HUES6 (cell line): ENCODE measurements at regions not wholly inside any gene's neighbourhood (a gene's known extent, or its start where the extent isn't known, plus 50 kb on each side); places are given as distances from the start of the nearest gene placed in this dataset.
"Not testable (repeated sequence)": the region's sequence is repeated elsewhere in the genome, so short reads cannot be mapped to it uniquely, and the experiment has no call there.

Experiments
- H3K27ac ChIP-seq: 2 replicates; pipeline ENCODE4 v1.7.0; 2013; ENCODE audit warnings: low read depth, mild to moderate bottlenecking, low read length, inconsistent platforms
- H3K27me3 ChIP-seq: 2 replicates; pipeline ENCODE4 v1.6.1; 2013; ENCODE audit warnings: low read length; ENCODE audit not compliant: control insufficient read depth, insufficient read depth
- H3K36me3 ChIP-seq: 2 replicates; pipeline ENCODE4 v1.6.1; 2013; ENCODE audit warnings: low read length; ENCODE audit not compliant: control insufficient read depth, insufficient read depth
- H3K4me1 ChIP-seq: 2 replicates; pipeline ENCODE4 v1.6.1; 2013; ENCODE audit warnings: low read length; ENCODE audit not compliant: control insufficient read depth, insufficient read depth
- H3K4me3 ChIP-seq: 2 replicates; pipeline ENCODE4 v1.5.1; 2013; ENCODE audit warnings: low read depth, low read length
- H3K9ac ChIP-seq: one replicate; pipeline ENCODE4 v1.6.1; 2013; ENCODE audit warnings: mild to moderate bottlenecking, low read length
- H3K9me3 ChIP-seq: 2 replicates; pipeline ENCODE4 v1.6.1; 2013; ENCODE audit warnings: low read depth, low read length; ENCODE audit not compliant: control insufficient read depth, insufficient read depth

GRCh38 chr5:30387974-30388632, 805.4 kb upstream of the CDH6 start:
- peaks cover 23% of the 10 kb centered on the region for H3K4me1 ChIP-seq

DNA sequence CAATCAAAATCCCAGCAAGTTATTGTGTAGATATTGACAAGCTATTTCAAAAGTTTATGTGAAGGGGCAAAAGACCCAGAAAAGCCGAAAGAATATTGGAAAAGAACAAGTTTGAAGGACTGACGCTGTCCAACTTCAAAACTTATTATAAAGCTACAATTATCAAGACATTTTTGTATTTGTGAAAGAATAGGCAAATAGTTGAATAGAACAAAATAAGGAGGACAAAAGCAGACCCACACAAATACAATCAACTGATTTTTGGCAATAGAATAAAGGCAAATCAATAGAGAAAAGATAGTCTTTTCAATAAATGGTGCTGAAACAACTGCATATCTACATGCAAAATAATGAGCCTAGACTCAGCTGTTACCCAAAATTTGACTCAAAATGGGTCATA, 807.7 kb upstream of the CDH6 start:
- Histone ChIP-seq H3K4me1 (peaks cover 23% of the 10 kb centered on the region), H3K27ac (no peak overlapping the region), H3K36me3 (no peaks in the 10 kb centered on the region), H3K27me3 (no peaks in the 10 kb centered on the region), H3K9ac (no peak overlapping the region), H3K9me3 (no peaks in the 10 kb centered on the region), H3K4me3 (no peak overlapping the region)

More at GRCh38 chr5:30387974-30388632, 805.4 kb upstream of the CDH6 start:
- Histone ChIP-seq H3K9ac (peak overlapping the region; percentile 42), H3K27me3 (no peaks in the 10 kb centered on the region), H3K27ac (peak overlapping the region; percentile 61; the same call in 1 of the 2 replicates), H3K36me3 (no peaks in the 10 kb centered on the region), H3K4me3 (peak overlapping the region; percentile 29; the same call in 1 of the 2 replicates), H3K9me3 (no peaks in the 10 kb centered on the region)

DNA sequence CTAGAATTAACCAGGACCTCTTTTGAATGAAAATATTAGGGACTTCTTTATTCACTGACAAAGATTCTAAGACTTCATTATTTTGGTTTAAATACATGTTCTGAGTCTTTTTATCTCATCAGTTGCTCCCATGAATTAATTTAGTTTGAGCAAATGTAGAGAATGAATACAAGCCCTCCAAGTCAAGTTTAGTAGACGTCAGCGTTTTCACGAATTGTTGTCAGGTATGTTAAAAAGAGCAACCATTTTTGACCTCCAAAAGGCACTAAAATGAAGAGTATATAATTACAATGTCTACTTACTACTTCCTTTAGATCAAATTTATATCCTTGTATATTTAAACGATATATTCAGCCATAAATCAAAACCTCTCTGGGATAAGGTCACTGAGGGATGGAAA, 809.3 kb upstream of the CDH6 start:
- Histone ChIP-seq H3K9me3 (no peaks in the 10 kb centered on the region), H3K27me3 (no peaks in the 10 kb centered on the region), H3K36me3 (no peaks in the 10 kb centered on the region), H3K4me1 (peaks cover 16% of the 10 kb centered on the region), H3K9ac (no peak overlapping the region), H3K27ac (no peak overlapping the region), H3K4me3 (no peak overlapping the region)

DNA sequence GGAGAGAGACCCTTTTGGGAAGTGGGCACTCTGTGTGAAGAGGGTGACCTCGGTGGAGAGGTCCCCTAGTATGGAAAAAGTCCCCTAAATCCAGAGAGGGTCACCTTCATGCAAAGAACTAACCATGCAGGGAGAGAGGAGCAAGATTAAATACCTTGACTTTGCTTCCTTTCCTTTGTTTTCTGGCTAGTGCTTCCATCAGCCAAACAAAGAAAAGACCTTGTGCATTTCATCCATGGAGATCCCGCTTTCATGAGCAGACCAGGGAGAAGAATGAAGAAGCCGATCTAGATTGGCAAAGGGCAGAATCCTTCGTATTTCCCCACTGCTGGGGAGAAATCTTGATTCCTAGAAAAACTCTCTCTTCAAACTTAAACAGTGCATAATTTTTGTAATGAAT, 813.3 kb upstream of the CDH6 start:
- Histone ChIP-seq H3K4me1 (no peaks in the 10 kb centered on the region), H3K27me3 (no peaks in the 10 kb centered on the region), H3K4me3 (no peak overlapping the region), H3K36me3 (no peaks in the 10 kb centered on the region), H3K9ac (no peak overlapping the region), H3K27ac (no peak overlapping the region), H3K9me3 (no peaks in the 10 kb centered on the region)

DNA sequence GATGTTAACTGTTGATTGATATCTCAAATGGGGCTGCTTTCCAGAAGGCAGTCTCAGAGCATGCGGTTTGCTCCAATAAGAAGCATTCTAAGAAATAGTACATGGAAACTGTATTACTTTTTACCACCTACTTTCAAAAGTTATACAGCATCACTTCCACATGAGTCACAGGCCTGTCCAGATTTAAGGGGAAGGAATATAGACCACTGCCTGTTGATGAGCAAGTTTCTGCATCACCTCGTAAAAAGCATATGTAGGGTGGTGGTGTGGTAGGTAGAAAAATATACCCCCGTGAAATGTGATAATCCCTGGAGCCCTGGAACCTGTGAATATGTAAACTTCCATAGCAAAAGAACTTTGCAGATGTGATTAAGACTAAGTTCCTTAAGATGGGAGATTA, 816.6 kb upstream of the CDH6 start:
- no peaks in the 10 kb centered on the region for H3K4me1 ChIP-seq

GRCh38 chr5:30368064-30368463, 825.4 kb upstream of the CDH6 start:
- peaks cover 14% of the 10 kb centered on the region for H3K9me3 ChIP-seq
- H3K4me1 ChIP-seq, result no peaks in the 10 kb centered on the region
- no peaks in the 10 kb centered on the region for H3K36me3 ChIP-seq
- no peaks in the 10 kb centered on the region for H3K27me3 ChIP-seq
- H3K4me3 ChIP-seq, result no peak overlapping the region
- no peak overlapping the region for H3K9ac ChIP-seq
- H3K27ac ChIP-seq, result no peak overlapping the region

More for the DNA sequence above, 816.6 kb upstream of the CDH6 start:
- Histone ChIP-seq H3K36me3 (no peaks in the 10 kb centered on the region), H3K4me3 (no peak overlapping the region), H3K27me3 (no peaks in the 10 kb centered on the region), H3K27ac (no peak overlapping the region), H3K9me3 (no peaks in the 10 kb centered on the region), H3K9ac (no peak overlapping the region)

DNA sequence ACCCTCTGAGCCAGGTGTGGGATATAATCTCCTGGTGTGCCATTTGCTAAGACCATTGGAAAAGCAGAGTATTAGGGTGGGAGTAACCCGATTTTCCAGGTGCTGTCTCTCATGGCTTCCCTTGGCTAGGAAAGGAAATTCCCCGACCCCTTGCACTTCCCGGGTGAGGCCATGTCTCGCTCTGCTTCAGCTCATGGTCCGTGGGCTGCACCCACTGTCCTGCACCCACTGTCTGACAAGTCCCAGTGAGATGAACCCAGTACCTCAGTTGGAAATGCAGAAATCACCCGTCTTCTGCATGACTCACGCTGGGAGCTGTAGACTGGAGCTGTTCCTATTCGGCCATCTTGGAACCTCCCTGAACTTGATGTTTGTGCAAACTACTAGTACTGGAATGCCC, 828.5 kb upstream of the CDH6 start:
- H3K36me3 ChIP-seq, H3K4me1 ChIP-seq, H3K4me3 ChIP-seq, H3K27me3 ChIP-seq, H3K27ac ChIP-seq, H3K9ac ChIP-seq: not testable (repeated sequence)
- peaks cover 14% of the 10 kb centered on the region for H3K9me3 ChIP-seq

DNA sequence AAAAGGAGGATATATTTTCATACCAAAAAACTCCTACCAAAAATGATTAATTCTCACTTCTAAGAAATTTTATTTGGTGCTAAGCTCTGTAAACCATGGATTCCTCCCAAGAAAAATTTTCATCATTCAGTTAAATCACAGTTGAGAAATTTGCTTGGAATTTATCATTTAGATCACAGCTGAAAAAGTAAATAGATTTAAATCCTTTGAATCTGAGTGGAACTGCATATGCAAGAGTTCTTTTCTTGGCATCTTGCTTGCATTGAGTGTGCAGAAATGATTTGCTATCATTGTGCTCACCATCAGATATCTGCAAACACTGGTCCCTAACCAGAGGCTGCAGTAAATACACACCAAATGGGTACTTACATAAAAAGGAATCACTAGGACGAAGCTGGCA, 836.1 kb upstream of the CDH6 start:
- no peak overlapping the region for H3K27ac ChIP-seq
- no peaks in the 10 kb centered on the region for H3K27me3 ChIP-seq
- H3K4me3 ChIP-seq, result no peak overlapping the region
- H3K9ac ChIP-seq, result no peak overlapping the region
- no peaks in the 10 kb centered on the region for H3K4me1 ChIP-seq
- H3K36me3 ChIP-seq, result no peaks in the 10 kb centered on the region
- H3K9me3 ChIP-seq, result no peaks in the 10 kb centered on the region

- no peak overlapping the region for H3K4me3 ChIP-seq
- H3K9me3 ChIP-seq, result no peaks in the 10 kb centered on the region
- H3K9ac ChIP-seq, result no peak overlapping the region
- H3K27ac ChIP-seq, result no peak overlapping the region
- H3K4me1 ChIP-seq, result no peaks in the 10 kb centered on the region
- H3K27me3 ChIP-seq, result no peaks in the 10 kb centered on the region
- H3K36me3 ChIP-seq, result no peaks in the 10 kb centered on the region
These were observed 837.8 kb upstream of the CDH6 start for GRCh38 chr5:30355675-30356074.

DNA sequence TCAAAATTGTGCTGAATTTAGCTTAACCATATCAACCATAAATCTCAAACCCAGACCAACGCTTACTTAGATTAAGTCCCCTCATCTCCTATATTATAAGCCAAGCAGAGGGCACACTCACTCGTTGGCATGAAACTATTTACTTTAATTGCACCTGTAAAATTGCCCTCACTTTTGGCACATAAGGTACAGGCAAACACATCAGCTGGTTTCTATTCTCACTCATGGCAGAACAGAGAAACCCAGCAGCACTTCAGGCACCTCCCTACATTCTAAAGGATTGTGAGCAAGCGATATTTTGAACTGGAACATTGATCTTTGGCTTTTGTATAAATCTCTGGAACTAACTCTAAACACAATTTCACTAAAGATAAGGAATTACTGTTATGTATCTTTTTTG, 845.6 kb upstream of the CDH6 start:
- no peaks in the 10 kb centered on the region for H3K36me3 ChIP-seq
- H3K4me3 ChIP-seq, result no peak overlapping the region
- no peaks in the 10 kb centered on the region for H3K27me3 ChIP-seq
- H3K9ac ChIP-seq, result no peak overlapping the region
- H3K9me3 ChIP-seq, result no peaks in the 10 kb centered on the region
- H3K4me1 ChIP-seq, result no peaks in the 10 kb centered on the region
- H3K27ac ChIP-seq, result no peak overlapping the region

GRCh38 chr5:30345539-30346345, 847.7 kb upstream of the CDH6 start:
- not testable (repeated sequence) for H3K27ac ChIP-seq, H3K4me1 ChIP-seq, H3K36me3 ChIP-seq, H3K9me3 ChIP-seq, H3K27me3 ChIP-seq, H3K4me3 ChIP-seq, H3K9ac ChIP-seq
